ENCODE measurements at regions not wholly inside any gene's neighbourhood (a gene's known extent, or its start where the extent isn't known, plus 50 kb on each side); places are given as distances from the start of the nearest gene placed in this dataset.
A peak's percentile ranks its signal among the peaks of the same experiment; 100 is the strongest.
"Not testable (repeated sequence)": the region's sequence is repeated elsewhere in the genome, so short reads cannot be mapped to it uniquely, and the experiment has no call there.

DNA sequence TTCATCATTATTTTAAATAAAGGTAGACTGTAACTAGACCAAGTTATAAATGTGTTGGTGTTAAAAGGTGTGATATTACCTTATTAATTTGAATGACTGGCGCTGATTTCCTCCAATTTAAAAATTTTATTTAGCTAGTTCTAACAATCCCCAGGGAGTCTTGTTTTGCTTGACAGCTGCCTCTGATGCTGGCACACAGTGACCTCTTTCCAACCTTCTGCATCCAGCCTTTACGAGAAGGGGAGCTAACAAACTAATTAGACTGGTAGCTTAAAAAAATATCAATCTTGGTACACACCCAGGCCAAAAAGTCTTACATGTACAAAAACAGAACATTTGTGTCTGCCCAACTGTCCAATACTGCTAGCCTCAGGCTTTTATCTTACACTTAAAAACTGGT, 51.8 kb upstream of the ENPEP start:
- no peak for DNase-seq

DNA sequence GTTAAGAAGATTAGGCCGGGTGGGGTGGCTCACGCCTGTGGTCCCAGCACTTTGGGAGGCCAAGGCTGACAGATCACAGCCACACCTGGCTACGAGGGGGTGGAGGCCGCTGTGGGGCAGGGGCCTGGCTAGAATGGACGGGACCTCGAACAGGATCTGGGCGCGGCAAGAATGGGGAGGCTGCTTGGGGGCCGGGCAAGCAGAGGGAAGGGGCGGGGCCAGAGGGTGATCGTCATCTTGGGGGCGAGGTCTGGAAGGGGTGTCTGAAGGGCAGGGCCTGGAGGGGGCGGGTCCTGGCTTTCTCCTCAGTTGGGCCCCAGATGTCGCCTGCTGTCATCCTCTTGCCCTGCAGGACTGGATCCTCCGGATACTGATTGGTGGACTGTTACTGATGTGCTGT, 57.3 kb upstream of the ENPEP start:
- no peak for DNase-seq

DNA sequence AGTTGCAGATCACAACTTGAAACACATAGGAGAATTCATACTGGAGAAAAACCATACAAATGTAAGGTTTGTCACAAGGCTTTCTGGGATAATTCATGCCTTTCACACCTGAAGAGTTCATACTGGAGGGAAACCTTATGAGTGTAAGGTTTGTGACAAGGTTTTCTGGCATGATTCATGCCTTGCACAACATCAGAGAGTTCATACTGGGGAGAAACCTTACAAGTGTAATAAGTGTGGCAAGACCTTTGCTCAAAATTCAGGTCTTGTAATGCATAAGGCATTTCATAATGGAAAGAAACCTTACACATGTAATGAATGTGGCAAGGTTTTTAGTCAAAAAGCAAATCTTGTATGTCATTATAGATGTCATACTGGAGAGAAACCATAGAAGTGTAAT, 58.8 kb upstream of the ENPEP start:
- DNase-seq: no peak

DNA sequence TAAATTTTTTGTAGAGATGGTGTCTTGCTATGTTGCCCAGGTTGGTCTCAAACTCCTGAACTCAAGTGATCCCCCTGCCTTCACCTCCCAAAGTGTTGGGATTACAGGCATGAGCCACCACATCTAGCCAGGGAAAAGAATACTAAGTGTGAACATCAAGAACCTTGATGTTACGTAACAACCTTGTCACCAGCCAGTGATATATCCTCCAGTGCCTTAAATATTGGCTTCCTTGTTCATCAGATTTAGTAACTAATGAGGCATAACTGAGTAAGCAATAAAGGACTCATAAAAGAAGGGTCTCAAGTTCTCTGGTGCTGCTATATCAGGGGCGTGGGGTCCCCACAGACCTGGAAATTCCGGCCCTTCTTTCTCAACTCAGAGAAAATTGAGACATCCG, 60.5 kb upstream of the ENPEP start:
- no peak for DNase-seq

DNA sequence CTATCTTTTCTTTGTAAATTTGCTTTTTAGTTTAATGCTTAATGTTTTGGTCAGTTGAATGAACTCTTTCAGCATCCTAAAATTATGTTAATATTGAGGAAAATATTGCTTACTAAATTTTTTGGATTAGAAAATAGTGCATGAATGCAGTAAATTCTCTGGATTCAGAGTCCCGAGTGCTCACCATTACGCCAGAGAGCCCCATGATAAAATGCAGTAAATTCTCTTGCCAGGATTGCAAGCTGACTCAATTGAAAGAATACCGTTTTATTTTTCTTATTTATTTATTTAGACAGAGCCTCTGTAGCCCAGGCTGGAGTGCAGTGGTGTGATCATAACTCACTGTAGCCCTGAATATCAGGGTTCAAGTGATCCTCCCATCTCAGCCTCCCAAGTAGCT, 60.9 kb upstream of the ENPEP start:
- no peak for DNase-seq

DNA sequence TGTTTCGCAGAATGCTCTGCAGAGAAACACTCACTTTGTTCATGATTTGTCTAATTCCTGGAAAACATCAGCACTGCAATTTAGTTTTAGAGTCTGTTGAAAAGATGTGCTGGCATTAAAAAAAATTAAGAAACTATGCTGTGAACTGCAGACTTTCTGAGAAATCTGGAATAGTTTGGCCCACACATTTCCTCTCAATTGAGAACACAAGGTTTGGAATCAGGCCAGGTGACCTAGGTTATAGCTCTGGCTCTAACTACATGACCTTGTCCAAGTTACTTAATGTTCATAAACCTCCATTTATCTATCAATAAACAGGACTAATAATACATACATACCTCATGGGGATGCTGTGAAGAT, 61.4 kb upstream of the ENPEP start:
- no peak for DNase-seq

DNA sequence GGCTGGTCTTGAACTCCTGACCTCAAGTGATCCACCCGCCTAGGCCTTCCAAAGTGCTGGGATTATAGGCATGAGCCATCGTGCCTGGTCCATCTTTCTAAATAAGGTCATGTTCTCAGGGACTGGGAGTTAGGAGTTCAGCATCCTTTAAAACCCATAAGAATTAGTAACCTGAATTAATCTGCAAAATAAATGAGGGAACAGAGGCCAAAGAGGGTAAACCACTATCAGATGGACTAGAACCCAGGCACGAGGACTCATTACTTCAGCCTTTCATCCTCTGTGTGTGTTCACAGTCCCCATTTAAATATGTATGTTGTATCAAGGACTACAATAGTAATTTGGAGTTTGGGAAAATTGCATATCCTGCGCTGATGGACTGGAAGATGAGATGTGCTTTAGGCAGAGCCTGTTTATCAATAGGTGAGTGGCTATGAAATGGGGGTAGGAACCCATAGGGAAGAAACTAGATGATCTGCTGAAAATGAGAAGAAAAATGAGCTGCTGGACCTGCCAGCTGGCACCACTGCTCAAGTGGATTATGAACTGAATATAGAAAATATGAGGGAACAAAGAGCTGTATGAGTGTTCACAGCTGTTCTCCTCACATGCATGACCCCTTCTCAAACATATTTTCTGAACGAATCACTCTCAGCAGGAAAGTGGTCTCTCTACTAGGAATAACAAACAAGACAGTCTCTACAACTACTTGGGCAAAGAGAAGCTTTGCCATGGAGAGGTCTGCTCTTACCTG, 62.0 kb upstream of the ENPEP start:
- peak; percentile 81 for DNase-seq

DNA sequence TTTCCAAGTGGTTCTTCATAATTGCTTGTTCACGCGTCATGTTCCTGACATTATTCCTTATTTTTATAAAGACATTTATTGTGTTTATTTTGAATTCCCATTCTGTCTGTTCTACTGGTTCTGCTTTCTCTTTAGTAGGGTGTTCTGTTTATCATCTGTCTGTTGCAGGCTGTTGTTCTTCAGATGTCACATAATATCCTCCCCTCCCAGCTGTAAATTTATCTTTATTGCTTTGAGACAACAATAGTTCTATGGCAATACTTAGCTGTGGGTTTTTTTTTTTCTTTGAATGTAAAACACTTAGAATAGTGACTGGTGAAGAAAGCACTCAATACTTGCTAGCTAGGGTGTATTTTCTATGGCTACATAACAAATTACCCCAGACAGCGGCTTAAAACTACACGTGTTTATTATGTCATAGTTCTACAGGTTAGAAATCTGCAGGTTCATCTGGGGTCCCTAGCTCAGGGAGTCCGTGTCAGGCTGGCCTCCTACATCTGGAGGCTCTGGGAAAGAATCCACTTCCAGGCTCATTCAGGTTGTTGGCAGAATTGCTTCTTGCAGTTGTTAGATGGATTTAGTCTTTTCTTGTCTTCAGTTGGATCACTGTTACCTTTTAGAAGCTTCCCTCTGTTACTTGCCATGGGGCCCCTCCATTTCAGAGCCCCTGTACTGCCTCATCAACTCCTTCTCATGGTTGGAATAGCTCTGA, 63.4 kb upstream of the ENPEP start:
- no peak for DNase-seq

DNA sequence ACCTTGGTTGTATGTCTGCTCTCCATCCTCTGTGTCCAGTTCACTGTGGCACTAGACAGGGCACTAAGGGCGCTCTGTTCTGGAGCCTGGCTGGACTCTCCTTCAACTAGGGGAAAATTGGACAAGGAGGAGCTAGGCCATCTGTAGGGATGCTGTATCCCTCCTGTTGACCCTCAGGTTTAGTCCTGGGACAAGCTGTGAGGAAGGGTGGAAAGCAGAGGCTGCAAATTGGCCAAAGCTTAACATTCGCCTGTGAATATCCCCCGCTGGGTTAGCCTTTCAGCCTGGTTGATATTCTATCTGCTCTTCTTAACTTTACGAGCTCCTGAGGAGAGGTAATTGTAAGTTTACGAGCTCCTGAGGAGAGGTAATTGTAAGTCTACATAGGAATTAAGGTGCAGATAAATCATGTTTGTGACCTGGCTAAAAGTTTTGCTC, 64.4 kb upstream of the ENPEP start:
- DNase-seq: no peak

DNA sequence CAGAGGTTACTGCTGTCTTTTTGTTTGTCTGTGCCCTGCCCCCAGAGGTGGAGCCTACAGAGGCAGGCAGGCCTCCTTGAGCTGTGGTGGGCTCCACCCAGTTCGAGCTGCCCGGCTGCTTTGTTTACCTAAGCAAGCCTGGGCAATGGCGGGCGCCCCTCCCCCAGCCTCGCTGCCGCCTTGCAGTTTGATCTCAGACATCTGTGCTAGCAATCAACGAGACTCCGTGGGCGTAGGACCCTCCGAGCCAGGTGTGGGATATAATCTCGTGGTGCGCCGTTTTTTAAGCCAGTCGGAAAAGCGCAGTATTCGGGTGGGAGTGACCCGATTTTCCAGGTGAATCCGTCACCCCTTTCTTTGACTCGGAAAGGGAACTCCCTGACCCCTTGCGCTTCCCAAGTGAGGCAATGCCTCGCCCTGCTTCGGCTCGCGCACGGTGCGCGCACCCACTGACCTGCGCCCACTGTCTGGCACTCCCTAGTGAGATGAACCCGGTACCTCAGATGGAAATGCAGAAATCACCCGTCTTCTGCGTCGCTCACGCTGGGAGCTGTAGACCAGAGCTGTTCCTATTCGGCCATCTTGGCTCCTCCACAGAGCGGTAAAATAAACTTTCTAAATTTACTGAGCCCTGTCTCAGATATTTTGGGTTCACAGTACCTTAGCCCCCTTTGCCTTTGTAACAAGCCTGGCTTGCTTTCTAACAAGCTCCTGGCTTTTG, 64.9 kb upstream of the ENPEP start:
- not testable (repeated sequence) for DNase-seq

DNA sequence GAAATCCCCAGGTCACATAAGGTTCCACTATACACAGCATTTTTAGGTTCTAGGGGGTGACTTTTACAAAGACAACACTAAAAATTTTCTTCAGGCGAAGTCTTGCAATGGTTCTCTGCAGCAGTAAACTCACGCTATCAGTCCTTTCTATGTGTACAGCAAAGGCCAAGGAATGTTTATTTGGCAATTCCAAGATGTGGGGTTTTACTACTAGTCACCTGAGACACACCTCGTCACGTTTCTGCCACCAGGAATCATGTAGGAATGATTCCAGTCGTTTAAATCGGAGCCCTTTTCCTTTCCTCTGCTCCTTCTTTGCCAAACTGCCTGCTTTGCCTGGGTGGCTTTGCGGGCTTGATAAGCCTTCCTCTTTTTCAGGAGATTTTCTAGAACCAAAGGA, 75.9 kb upstream of the ENPEP start:
- DNase-seq: no peak

DNA sequence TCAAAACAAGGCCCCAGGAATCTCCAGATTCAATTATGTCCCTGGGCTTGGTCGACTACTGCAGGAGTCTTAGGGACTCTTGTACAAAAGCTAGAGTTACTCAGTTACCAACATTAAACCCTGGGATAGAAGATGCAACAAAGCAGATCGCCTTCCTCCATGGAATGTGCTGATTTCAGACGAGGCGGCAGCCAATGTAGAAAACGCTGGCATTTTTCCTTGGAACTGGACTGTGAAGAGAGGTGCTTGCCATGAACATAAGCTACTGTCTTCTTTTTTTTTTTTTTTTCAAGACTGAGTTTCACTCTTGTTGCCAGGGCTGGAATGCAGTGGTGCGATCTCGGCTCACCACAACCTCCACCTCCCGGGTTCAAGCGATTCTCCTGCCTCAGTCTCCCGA, 76.9 kb upstream of the ENPEP start:
- not testable (repeated sequence) for DNase-seq

DNA sequence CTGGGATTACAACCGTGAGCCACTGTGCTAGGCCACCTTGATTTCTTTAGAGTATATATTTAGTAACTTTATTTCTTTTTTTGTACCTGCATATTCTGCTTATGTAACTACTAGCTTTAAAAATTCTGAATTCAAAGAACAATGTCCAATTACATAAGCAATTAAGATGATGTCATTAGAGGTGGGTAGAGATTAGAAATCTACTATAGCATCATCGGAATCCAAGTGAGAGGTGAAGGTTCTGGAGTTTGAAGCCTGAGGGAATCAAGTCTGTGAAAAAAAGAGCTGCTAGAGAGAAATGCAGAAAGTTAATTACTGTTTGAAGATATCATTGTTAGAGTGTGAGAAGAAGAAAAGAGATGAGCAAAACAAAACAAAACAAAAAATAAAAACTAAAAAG, 79.0 kb upstream of the ENPEP start:
- no peak for DNase-seq

DNA sequence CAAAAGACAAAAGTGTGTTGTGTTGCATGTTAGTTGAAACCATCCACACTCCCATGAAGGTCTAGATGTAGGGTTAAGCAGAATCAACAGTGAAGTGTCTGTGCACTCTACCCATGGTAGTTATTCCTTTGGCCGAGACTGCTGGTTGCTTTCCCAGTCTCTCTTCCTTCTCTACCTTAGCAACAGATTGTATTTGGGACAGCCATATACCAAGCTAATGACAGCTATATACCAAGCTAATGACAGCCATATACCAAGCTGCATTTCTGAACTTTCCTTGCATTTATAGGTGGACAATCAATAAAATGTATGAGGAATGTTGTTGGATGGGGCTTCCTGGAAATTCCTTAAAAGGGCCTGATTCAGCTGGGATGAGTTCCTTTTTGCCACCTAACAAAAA, 80.5 kb upstream of the ENPEP start:
- no peak for DNase-seq

DNA sequence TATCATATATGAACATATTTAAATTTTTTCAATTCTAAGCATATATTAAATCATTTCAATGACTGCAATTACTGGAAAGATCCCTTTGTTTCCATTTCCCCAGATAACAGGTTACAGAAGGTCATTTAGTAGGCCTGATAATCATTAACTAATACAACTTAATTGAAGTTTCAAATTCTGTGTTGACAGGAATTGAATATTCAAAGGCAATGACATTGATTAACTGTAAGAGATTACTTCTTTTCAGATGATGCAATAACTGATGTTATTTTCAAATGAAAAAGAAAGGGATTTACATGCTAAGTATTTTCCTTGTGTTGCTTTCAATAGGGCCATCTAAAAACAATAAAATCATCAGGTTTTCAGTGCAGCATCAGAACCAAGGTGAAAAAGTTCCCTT, 81.1 kb upstream of the ENPEP start:
- no peak for DNase-seq

DNA sequence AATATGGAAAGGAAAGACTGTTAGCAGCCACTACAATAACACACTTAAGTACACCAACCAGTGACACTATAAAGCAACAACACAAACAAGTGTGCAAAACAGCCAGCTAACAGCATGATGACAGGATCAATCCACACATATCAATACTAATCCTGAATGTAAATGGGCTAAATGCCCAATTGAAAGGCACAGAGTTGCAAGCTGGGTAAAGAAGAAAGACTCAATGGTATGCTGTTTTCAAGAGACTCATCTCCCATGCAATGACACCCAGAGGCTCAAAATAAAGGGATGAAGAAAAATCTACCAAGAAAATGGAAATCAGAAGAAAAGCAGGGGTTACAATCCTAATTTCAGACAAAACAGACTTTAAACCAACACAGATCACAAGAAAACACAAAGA, 94.2 kb upstream of the ENPEP start:
- no peak for DNase-seq

DNA sequence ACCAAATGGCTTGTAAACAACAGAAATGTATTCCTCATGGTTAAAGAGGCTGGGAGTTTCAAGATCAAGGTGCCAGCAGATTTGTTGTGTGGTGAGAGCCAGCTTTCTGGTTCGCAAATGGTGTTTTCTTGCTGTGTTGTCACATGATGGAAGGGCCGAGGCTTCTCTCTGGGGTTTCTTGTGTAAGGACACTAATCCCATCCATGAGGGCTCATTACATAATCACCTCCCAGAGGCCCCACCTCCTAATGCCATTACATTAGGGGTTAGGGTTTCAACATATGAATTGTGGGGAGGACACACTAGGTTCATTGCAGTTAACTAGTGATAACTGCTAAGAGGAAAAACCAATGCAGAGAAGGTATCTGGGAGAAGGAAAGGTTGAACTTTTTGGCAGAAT, 103.5 kb upstream of the ENPEP start:
- DNase-seq: no peak

DNA sequence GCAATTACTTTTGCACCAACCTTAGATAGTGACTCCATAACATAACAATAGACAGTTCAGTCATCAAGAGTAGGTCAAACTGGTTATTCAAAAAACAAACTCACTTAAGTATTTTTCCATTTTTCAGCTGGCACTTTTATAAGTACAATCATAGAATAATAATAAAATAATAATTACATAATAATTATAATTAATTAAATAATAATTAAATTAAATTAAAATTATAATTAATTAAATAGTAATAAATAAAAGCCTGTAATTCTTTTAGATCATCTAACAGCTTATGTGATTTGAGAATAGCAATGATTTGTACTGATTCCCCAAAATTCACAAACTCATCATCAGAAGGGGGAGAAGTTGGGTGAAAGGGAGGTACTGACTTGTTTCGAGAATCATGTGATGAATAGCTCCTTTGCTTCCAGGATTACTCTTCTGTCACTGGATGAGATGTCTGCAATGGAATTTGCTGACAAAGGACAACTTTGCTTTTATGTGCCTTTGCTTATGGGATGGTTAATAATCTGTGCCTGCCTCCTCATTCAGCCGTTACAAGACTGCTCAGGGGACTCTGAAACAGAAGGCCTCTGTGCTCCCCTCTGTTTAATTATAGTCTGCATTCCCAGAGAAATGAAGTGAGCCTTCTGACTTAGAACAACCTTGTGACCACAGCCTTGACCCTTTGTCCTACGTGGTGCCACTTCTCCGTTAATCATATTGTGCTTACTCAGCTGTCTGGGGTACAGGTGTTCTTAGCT, 104.8 kb upstream of the ENPEP start:
- no peak for DNase-seq

DNA sequence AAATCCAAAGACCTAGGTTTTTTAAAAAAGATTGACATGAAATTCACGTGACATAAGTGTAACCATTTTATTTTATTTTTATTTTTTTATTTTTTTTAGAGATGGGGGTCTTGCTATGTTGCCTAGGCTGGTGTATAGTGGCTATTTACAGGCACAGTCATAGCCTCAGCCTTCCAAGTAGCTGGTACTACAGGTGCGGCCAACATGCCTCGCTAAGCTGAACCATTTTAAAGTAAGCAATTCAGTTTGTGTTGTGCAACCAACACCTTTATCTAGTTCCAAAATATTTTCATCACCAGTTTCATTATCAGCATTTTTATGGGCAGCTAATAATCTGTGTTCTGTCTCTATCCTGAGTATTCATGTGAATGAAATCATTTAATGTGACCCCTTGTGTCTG, 107.5 kb upstream of the ENPEP start:
- DNase-seq: no peak

DNA sequence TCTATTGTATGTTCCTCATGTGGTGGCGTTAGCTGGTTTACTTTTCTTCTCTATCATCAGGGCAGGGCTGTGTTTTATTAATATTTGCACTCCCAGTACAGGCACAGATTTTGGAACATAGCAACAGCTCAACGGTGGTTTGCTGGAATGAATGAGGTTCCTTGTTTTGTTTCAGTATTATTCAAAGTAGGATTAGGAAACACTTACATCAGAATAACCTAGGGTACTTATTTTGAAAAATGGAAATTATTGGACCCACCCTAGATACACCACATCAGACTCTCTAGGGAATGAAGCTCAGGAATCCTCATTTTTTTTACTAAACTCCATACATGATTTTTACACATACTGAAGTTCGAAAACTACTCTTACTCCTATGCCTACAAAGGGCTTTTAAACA, 108.8 kb upstream of the ENPEP start:
- DNase-seq: no peak

DNA sequence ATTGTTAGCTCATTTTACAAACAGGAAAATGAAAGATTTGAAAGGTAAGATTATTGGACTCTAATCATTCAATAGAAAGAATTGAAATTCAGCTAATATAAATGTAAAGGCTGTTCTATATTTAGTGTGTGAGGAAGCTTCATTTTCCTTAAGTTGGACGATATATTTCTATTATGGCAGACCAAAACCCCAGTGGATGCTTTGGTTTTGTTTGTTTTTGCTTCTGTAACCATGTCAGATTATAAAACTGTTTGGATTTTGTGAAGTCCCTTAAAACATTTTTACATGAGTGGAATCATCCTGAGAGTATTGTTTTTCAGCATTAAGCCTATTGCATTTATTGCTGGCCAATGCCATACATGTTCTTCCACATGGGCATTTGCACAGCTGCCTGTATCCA, 110.2 kb upstream of the ENPEP start:
- no peak for DNase-seq

DNA sequence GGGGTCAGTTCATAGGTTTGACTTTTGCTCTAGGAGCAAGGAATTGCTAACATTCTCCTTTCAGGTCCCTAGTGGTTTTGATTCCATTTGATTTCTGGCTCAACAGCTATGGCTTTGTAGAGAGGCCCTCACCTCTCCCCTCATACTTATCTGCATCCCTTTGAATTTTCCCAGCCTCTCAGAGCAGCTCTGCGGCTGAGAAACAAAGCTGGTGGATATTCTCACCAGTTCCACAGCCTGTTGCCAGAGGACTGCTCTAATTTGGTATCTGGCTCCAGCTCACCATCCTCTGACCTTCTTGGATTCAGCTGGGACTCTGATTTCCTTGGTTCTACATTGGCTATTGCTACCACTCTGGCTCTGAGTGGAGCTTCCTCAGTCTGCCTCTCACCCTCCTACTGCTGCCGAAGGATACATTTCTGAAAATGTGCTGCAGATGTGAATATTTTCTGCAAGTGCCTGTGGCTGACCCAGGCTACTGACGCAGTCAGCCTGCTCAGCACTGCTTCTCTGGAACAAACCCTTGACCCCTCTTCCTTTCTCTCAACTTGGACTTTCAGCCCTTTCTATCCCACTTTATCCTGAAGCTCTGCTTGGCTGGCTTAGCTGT, 110.9 kb upstream of the ENPEP start:
- DNase-seq: peak; percentile 40

DNA sequence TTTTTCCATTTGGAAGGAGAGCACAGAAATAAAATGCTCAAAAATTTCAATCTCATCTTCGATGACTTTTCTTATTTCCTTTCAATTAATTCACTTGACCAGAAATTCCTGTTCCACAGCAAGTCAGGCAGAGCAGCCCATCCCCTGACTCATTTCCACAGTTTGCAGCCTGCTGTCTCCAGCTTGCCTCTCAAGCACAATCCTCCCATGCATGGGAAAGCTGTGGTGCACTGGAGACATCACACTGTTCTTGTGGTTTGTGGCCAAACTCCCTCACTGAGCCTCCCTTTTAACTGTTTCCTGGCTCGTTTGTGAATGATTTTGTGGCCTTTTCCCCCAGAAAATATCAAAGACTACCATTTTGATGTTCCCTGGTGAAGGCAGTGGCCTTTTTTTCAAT, 114.0 kb upstream of the ENPEP start:
- DNase-seq: peak; percentile 92

All from fibroblast of upper back skin (primary cell).